Uterus (tissue), 2 donors: ENCODE measurements at regions not wholly inside any gene's neighbourhood (a gene's known extent, or its start where the extent isn't known, plus 50 kb on each side); places are given as distances from the start of the nearest gene placed in this dataset.

Source experiments
- CTCF ChIP-seq, 4 experiments: fragments of 200-600 bp in 2 of 4; fragments of 450-650 bp in 2 of 4; sonication (generic) in 2 of 4; IDR thresholded peaks; one replicate each; pipeline ENCODE4 v1.5.1; 2016 to 2019; ENCODE audit warnings: antibody characterized with exemption in 4 of 4, mild to moderate bottlenecking in 2 of 4, moderate library complexity in 1 of 4
- POLR2A ChIP-seq, 2 donors: fragments of 450-650 bp; IDR thresholded peaks; one replicate each; pipeline ENCODE4 v1.6.1; 2016; ENCODE audit warnings: antibody characterized with exemption in 2 of 2, mild to moderate bottlenecking in 1 of 2, moderate library complexity in 1 of 2

- TF ChIP-seq CTCF (IDR thresholded peaks at IDR 0.05) = no peak
- no peak for TF ChIP-seq POLR2A (IDR thresholded peaks at IDR 0.05)
These were observed 252.8 kb downstream of the AEBP2 start for GRCh38 chr12:19692091-19692490.
